Liver (tissue), 3 donors: ENCODE measurements at regions not wholly inside any gene's neighbourhood (a gene's known extent, or its start where the extent isn't known, plus 50 kb on each side); places are given as distances from the start of the nearest gene placed in this dataset.

ENCODE experiments used
- CTCF ChIP-seq: fragments of 150-350 bp; IDR thresholded peaks from 2 replicates; pipeline ENCODE4 v1.5.1; 2017; ENCODE audit warnings: improper control_type of control experiment, low read depth, low read length; ENCODE audit not compliant: missing input control
- EGR1 ChIP-seq, 2 donors: IDR thresholded peaks; 2 replicates each; pipeline ENCODE4 v1.6.1; 2016 to 2018; ENCODE audit warnings: antibody characterized with exemption in 2 of 2, low read depth in 2 of 2
- FOXA1 ChIP-seq: IDR thresholded peaks from 2 replicates; pipeline ENCODE4 v1.6.1; 2016; ENCODE audit warnings: antibody characterized with exemption
- GABPA ChIP-seq, 2 donors: IDR thresholded peaks in 1 of 2; conservative IDR thresholded peaks in 1 of 2; 2 replicates each; pipeline ENCODE4 v1.6.1; 2016; ENCODE audit warnings: antibody characterized with exemption in 2 of 2, mild to moderate bottlenecking in 1 of 2, moderate library complexity in 1 of 2
- NR2F2 ChIP-seq: IDR thresholded peaks from 2 replicates; pipeline ENCODE4 v1.6.1; 2016; ENCODE audit warnings: antibody characterized with exemption
- RAD21 ChIP-seq, 2 donors: IDR thresholded peaks; 2 replicates each; pipeline ENCODE4 v1.6.1; 2016; ENCODE audit warnings: antibody characterized with exemption in 2 of 2, mild to moderate bottlenecking in 2 of 2
- REST ChIP-seq: IDR thresholded peaks from 2 replicates; pipeline ENCODE4 v1.6.1; 2016; ENCODE audit warnings: antibody characterized with exemption, mild to moderate bottlenecking
- RXRA ChIP-seq, 2 donors: IDR thresholded peaks; 2 replicates each; pipeline ENCODE4 v1.6.1; 2017 to 2018; ENCODE audit warnings: antibody characterized with exemption in 2 of 2, mild to moderate bottlenecking in 1 of 2
- TAF1 ChIP-seq: conservative IDR thresholded peaks from 2 replicates; pipeline ENCODE4 v1.6.1; 2016; ENCODE audit warnings: antibody characterized with exemption, mild to moderate bottlenecking
- YY1 ChIP-seq: IDR thresholded peaks from 2 replicates; pipeline ENCODE4 v1.6.1; 2016; ENCODE audit warnings: antibody characterized with exemption, mild to moderate bottlenecking
- ZBTB33 ChIP-seq: IDR thresholded peaks from 2 replicates; pipeline ENCODE4 v1.6.1; 2016; ENCODE audit warnings: antibody characterized with exemption
- TF ChIP-seq, protein P1 (sequence below): IDR thresholded peaks from 2 replicates; pipeline ENCODE4 v1.6.1; 2016; ENCODE audit warnings: antibody characterized with exemption
- TF ChIP-seq, protein P2 (sequence below): IDR thresholded peaks from 2 replicates; pipeline ENCODE4 v1.6.1; 2016; ENCODE audit warnings: antibody characterized with exemption
- donor health status: healthy.
- donor health status: healthy.

- TF ChIP-seq CTCF = no peak
- TF ChIP-seq GABPA (IDR thresholded peaks at IDR 0.05 in 1 of 2, conservative IDR thresholded peaks at IDR 0.05 in 1 of 2) = no peak
- TF ChIP-seq RAD21 (IDR thresholded peaks at IDR 0.05) = no peak
- TF ChIP-seq, protein P1, sequence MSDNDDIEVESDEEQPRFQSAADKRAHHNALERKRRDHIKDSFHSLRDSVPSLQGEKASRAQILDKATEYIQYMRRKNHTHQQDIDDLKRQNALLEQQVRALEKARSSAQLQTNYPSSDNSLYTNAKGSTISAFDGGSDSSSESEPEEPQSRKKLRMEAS = no peak
- no peak for TF ChIP-seq YY1
- TF ChIP-seq REST = no peak
- TF ChIP-seq TAF1 = no peak
- no peak for TF ChIP-seq FOXA1
- TF ChIP-seq NR2F2 = no peak
- TF ChIP-seq EGR1 (IDR thresholded peaks at IDR 0.05; ENCODE audit: low read depth in 2 of 2) = no peak
- no peak for TF ChIP-seq ZBTB33
- TF ChIP-seq, protein P2, sequence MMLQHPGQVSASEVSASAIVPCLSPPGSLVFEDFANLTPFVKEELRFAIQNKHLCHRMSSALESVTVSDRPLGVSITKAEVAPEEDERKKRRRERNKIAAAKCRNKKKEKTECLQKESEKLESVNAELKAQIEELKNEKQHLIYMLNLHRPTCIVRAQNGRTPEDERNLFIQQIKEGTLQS = no peak
- TF ChIP-seq RXRA (IDR thresholded peaks at IDR 0.05) = no peak
Observed at GRCh38 chr10:111491154-111491553, 414.3 kb downstream of the ADRA2A start.
